Breast epithelium (tissue), 3 donors: ENCODE measurements at regions not wholly inside any gene's neighbourhood (a gene's known extent, or its start where the extent isn't known, plus 50 kb on each side); places are given as distances from the start of the nearest gene placed in this dataset.

Source experiments
- POLR2A ChIP-seq: fragments of 450-650 bp; IDR thresholded peaks from one replicate; pipeline ENCODE4 v1.6.1; 2016; ENCODE audit warnings: antibody characterized with exemption, mild to moderate bottlenecking, moderate library complexity
- POLR2AphosphoS5 ChIP-seq, 3 donors: sonication (generic); formaldehyde crosslinking; IDR thresholded peaks; one replicate each; pipeline ENCODE4 v1.6.1; 2017; ENCODE audit warnings: antibody characterized with exemption in 3 of 3

DNA sequence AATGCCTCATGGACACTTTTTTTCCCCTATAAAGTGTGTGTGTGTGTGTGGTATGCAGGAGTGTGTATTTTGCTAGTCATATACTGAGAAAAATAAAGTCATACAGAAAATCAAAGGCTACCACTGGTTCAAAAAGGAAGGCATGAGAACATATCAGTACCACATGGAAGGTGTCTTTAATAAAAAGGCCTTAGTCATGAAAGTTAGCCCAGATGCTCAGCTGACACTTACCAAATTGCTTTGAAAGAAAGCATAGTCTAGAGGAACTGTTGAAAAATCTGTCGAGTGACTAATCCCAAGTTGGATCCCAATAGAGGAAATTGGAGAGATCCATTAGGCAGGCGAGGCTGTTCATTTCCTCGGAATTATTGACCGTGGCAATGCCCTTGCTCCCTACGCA is 432.9 kb upstream of the CFAP20DC start:
- no peak for TF ChIP-seq POLR2AphosphoS5 (IDR thresholded peaks at IDR 0.05)
- TF ChIP-seq POLR2A, result no peak
